Loucy (cell line): ENCODE measurements at regions not wholly inside any gene's neighbourhood (a gene's known extent, or its start where the extent isn't known, plus 50 kb on each side); places are given as distances from the start of the nearest gene placed in this dataset.

Experiments
- EZH2phosphoT487 ChIP-seq: fragments of 200-600 bp; IDR thresholded peaks from 2 replicates; pipeline ENCODE4 v1.6.1; 2018; ENCODE audit warnings: antibody characterized with exemption, mild to moderate bottlenecking, moderate library complexity, borderline replicate concordance
- TF ChIP-seq, protein P1 (sequence below): fragments of 200-600 bp; sonication (generic); conservative IDR thresholded peaks from 2 replicates; pipeline ENCODE4 v1.5.1; 2014; ENCODE audit warnings: mild to moderate bottlenecking, antibody characterized with exemption, low read length

DNA sequence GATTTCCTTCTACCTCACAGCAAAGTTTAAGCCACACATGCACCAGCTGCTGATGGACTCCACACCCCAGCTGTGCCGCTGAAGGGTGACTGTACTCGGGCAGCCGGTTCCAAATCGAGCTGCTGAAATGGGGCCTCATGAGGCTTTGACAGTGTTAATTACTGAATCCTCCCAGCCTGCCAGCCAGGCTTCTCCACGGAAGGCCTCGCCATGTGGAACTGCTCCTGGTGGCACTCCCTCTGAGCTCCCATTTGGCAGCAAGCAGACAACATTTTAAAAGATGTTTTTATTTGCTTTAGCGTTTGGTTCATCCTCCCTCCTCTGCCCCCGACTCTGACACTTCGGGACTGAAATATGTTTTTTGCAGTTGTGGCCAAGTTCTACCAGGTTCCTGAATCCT lies 479.4 kb upstream of the MPDZ start:
- TF ChIP-seq, protein P1, sequence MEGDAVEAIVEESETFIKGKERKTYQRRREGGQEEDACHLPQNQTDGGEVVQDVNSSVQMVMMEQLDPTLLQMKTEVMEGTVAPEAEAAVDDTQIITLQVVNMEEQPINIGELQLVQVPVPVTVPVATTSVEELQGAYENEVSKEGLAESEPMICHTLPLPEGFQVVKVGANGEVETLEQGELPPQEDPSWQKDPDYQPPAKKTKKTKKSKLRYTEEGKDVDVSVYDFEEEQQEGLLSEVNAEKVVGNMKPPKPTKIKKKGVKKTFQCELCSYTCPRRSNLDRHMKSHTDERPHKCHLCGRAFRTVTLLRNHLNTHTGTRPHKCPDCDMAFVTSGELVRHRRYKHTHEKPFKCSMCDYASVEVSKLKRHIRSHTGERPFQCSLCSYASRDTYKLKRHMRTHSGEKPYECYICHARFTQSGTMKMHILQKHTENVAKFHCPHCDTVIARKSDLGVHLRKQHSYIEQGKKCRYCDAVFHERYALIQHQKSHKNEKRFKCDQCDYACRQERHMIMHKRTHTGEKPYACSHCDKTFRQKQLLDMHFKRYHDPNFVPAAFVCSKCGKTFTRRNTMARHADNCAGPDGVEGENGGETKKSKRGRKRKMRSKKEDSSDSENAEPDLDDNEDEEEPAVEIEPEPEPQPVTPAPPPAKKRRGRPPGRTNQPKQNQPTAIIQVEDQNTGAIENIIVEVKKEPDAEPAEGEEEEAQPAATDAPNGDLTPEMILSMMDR = no peak
- TF ChIP-seq EZH2phosphoT487 = no peak
